ENCODE measurements at regions not wholly inside any gene's neighbourhood (a gene's known extent, or its start where the extent isn't known, plus 50 kb on each side); places are given as distances from the start of the nearest gene placed in this dataset.

GRCh38 chr2:18092760-18093159, 214.3 kb downstream of the KCNS3 start:
- TF ChIP-seq POLR2A (IDR thresholded peaks at IDR 0.05; ENCODE audit: low read depth, low read length): no peak
- no peak for TF ChIP-seq MAZ (IDR thresholded peaks at IDR 0.05; ENCODE audit: borderline replicate concordance, low read depth, low read length)
- TF ChIP-seq SMC3 (IDR thresholded peaks at IDR 0.05; ENCODE audit: low read depth, low read length): no peak
- TF ChIP-seq CTCF (conservative IDR thresholded peaks at IDR 0.05; ENCODE audit: low read depth, low read length): no peak
- no peak for TF ChIP-seq RAD21 (IDR thresholded peaks at IDR 0.05; ENCODE audit: low read length)
- no peak for TF ChIP-seq ELK1 (IDR thresholded peaks at IDR 0.05; ENCODE audit: borderline replicate concordance, low read depth, low read length)
- TF ChIP-seq USF2 (IDR thresholded peaks at IDR 0.05; ENCODE audit: low read depth, low read length): no peak
- no peak for TF ChIP-seq CEBPB (IDR thresholded peaks at IDR 0.05; ENCODE audit: low read depth, low read length)
- no peak for TF ChIP-seq MXI1 (IDR thresholded peaks at IDR 0.05; ENCODE audit: borderline replicate concordance, low read depth, low read length)
- no peak for TF ChIP-seq MAFK (IDR thresholded peaks at IDR 0.05; ENCODE audit: low read depth, low read length)

Measured in IMR-90 (cell line).